ENCODE measurements at regions not wholly inside any gene's neighbourhood (a gene's known extent, or its start where the extent isn't known, plus 50 kb on each side); places are given as distances from the start of the nearest gene placed in this dataset.

- no peak for TF ChIP-seq GATA2 (IDR thresholded peaks at IDR 0.05; ENCODE audit: low read depth, low read length)
- TF ChIP-seq GATA3 (IDR thresholded peaks at IDR 0.05; ENCODE audit: low read depth, low read length), result no peak
Measured at GRCh38 chr2:63791387-63791786, 50.3 kb upstream of the UGP2 start.
